ENCODE measurements at regions not wholly inside any gene's neighbourhood (a gene's known extent, or its start where the extent isn't known, plus 50 kb on each side); places are given as distances from the start of the nearest gene placed in this dataset.

DNA sequence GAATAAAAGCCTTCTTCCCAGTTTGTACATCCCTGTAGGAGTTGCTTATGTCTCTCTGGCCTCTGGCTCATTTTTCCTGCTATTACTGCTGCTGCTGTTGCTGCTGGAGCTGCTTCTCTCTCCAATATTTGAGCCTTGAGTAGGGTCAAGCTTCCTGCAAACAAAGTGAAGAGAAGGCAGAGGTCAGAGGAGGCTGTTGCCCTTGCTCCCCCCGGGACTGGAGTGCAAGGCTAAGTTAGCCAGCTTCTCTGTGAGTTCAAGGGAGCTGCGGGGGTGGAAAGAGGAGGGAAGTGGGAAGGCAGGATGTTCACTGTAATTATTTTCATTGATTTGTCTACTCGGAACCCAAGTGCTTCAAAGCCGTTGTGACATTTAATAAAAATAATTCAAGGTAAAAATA is 77.0 kb upstream of the TMEM132E start:
- no peak overlapping the region for H3K27ac ChIP-seq (ENCODE audit: low read depth in 1 of 2, low read length in 1 of 2)
- H3K27me3 ChIP-seq (ENCODE audit: control insufficient read depth in 3 of 3, insufficient read depth in 3 of 3, low read length in 2 of 3): peaks cover 3 to 4% (median 4%) of the 10 kb centered on the region in 3 donors
- H3K9ac ChIP-seq (ENCODE audit: insufficient read depth in 1 of 2, low read length in 2 of 2): no peak overlapping the region
- no peaks in the 10 kb centered on the region for H3K9me3 ChIP-seq (ENCODE audit: control insufficient read depth in 4 of 4, insufficient read depth in 3 of 4, low read length in 3 of 4)
- no peak overlapping the region for H3K4me3 ChIP-seq
- H3K4me1 ChIP-seq (ENCODE audit: control insufficient read depth in 5 of 5, insufficient read depth in 5 of 5, low read length in 5 of 5): no peaks in the 10 kb centered on the region
- no peaks in the 10 kb centered on the region for H3K36me3 ChIP-seq (ENCODE audit: control insufficient read depth in 4 of 4, insufficient read depth in 4 of 4, low read length in 4 of 4)
- ATAC-seq (ENCODE audit: insufficient read depth, low FRiP score) (no peak), DNase-seq (peak in 1 of 3 donors; percentile 15)
- WGBS, 2 donors: 50 to 76% methylated on average over 4 of the region's 4 CpGs
- TF ChIP-seq, protein P1, sequence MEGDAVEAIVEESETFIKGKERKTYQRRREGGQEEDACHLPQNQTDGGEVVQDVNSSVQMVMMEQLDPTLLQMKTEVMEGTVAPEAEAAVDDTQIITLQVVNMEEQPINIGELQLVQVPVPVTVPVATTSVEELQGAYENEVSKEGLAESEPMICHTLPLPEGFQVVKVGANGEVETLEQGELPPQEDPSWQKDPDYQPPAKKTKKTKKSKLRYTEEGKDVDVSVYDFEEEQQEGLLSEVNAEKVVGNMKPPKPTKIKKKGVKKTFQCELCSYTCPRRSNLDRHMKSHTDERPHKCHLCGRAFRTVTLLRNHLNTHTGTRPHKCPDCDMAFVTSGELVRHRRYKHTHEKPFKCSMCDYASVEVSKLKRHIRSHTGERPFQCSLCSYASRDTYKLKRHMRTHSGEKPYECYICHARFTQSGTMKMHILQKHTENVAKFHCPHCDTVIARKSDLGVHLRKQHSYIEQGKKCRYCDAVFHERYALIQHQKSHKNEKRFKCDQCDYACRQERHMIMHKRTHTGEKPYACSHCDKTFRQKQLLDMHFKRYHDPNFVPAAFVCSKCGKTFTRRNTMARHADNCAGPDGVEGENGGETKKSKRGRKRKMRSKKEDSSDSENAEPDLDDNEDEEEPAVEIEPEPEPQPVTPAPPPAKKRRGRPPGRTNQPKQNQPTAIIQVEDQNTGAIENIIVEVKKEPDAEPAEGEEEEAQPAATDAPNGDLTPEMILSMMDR (IDR thresholded peaks at IDR 0.05; ENCODE audit: control extremely low read depth, extremely low read depth): no peak

GRCh38 chr17:34499576-34499975 is 79.8 kb upstream of the TMEM132E start:
- Histone ChIP-seq H3K4me3 (no peak overlapping the region), H3K4me1 (ENCODE audit: control insufficient read depth in 5 of 5, insufficient read depth in 5 of 5, low read length in 5 of 5) (no peaks in the 10 kb centered on the region), H3K27ac (ENCODE audit: low read depth in 1 of 2, low read length in 1 of 2) (no peak overlapping the region), H3K27me3 (ENCODE audit: control insufficient read depth in 3 of 3, insufficient read depth in 3 of 3, low read length in 2 of 3) (peaks cover 0 to 4% (median 2%) of the 10 kb centered on the region in 3 donors), H3K9ac (ENCODE audit: insufficient read depth in 1 of 2, low read length in 2 of 2) (no peak overlapping the region), H3K36me3 (ENCODE audit: control insufficient read depth in 4 of 4, insufficient read depth in 4 of 4, low read length in 4 of 4) (no peaks in the 10 kb centered on the region), H3K9me3 (ENCODE audit: control insufficient read depth in 4 of 4, insufficient read depth in 3 of 4, low read length in 3 of 4) (no peaks in the 10 kb centered on the region)
- TF ChIP-seq, protein P1 (IDR thresholded peaks at IDR 0.05; ENCODE audit: control extremely low read depth, extremely low read depth): no peak
- WGBS, 2 donors: 0 to 1% methylated on average over 1 of the region's 1 CpG
- peak; percentile 25 to 75 (median 27) for DNase-seq
- no peak for ATAC-seq (ENCODE audit: insufficient read depth, low FRiP score)

DNA sequence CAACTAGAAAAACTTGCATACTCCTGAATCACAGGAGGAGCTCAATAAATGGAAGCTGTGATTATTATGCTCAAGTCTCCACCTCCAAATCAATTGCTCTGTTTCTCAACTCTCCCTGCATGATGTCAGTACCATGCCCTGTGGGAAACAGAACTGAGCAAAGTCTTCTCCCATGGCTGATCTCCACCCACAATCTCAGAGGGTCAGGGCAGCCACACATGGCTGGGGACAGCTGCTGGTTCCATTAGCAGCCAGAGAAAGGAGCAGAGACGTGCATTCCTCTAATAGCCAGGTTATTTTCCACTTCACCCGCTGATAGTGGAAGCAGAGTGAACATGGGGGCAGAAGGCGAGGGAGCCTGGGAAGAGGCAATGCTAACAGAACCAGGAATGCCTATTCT is 85.5 kb upstream of the TMEM132E start:
- WGBS, 2 donors: 59 to 80% methylated on average over 3 of the region's 3 CpGs
- no peak overlapping the region for H3K27ac ChIP-seq (ENCODE audit: low read depth in 1 of 2, low read length in 1 of 2)
- H3K9me3 ChIP-seq (ENCODE audit: control insufficient read depth in 4 of 4, insufficient read depth in 3 of 4, low read length in 3 of 4): peaks cover 0 to 1% (median 0%) of the 10 kb centered on the region in 4 donors
- H3K27me3 ChIP-seq (ENCODE audit: control insufficient read depth in 3 of 3, insufficient read depth in 3 of 3, low read length in 2 of 3): peaks cover 0 to 5% (median 0%) of the 10 kb centered on the region in 3 donors
- H3K36me3 ChIP-seq (ENCODE audit: control insufficient read depth in 4 of 4, insufficient read depth in 4 of 4, low read length in 4 of 4): no peaks in the 10 kb centered on the region
- H3K4me3 ChIP-seq: no peak overlapping the region
- no peak overlapping the region for H3K9ac ChIP-seq (ENCODE audit: insufficient read depth in 1 of 2, low read length in 2 of 2)
- H3K4me1 ChIP-seq (ENCODE audit: control insufficient read depth in 5 of 5, insufficient read depth in 5 of 5, low read length in 5 of 5): no peaks in the 10 kb centered on the region
- DNase-seq: no peak
- TF ChIP-seq, protein P1 (IDR thresholded peaks at IDR 0.05; ENCODE audit: control extremely low read depth, extremely low read depth): no peak
- no peak for ATAC-seq (ENCODE audit: insufficient read depth, low FRiP score)

DNA sequence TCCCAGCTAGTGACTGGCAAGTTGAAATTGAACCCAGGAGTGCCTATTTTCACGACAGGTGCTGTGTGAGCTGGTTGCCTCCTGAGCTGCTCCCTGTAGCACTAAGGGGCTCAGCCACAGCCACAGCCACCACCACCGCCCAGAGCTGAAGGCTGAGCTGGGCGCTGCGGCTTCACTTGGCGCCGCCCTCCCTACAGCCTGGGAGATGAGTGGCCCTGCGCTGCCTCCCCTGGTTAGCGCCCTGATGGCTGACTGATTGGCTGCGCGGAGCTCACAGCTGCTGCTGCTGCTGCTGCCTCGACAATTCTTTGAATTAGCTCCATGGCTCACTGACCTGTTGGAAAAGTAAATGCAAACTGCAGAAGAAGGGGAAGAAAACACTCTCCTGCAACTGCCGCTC is 91.8 kb upstream of the TMEM132E start:
- no peaks in the 10 kb centered on the region for H3K36me3 ChIP-seq (ENCODE audit: control insufficient read depth in 4 of 4, insufficient read depth in 4 of 4, low read length in 4 of 4)
- H3K4me3 ChIP-seq: no peak overlapping the region
- no peak overlapping the region for H3K9ac ChIP-seq (ENCODE audit: insufficient read depth in 1 of 2, low read length in 2 of 2)
- peaks cover 0 to 11% (median 2%) of the 10 kb centered on the region in 3 donors for H3K27me3 ChIP-seq (ENCODE audit: control insufficient read depth in 3 of 3, insufficient read depth in 3 of 3, low read length in 2 of 3)
- TF ChIP-seq, protein P1 (IDR thresholded peaks at IDR 0.05; ENCODE audit: control extremely low read depth, extremely low read depth): no peak
- ATAC-seq (ENCODE audit: insufficient read depth, low FRiP score) (no peak), DNase-seq (no peak)
- H3K27ac ChIP-seq (ENCODE audit: low read depth in 1 of 2, low read length in 1 of 2): no peak overlapping the region
- no peaks in the 10 kb centered on the region for H3K4me1 ChIP-seq (ENCODE audit: control insufficient read depth in 5 of 5, insufficient read depth in 5 of 5, low read length in 5 of 5)
- no peaks in the 10 kb centered on the region for H3K9me3 ChIP-seq (ENCODE audit: control insufficient read depth in 4 of 4, insufficient read depth in 3 of 4, low read length in 3 of 4)
- WGBS, 2 donors: 16 to 27% methylated on average over 12 of the region's 12 CpGs

All from lung (tissue), 11 donors.